ENCODE measurements at regions not wholly inside any gene's neighbourhood (a gene's known extent, or its start where the extent isn't known, plus 50 kb on each side); places are given as distances from the start of the nearest gene placed in this dataset.
"Not testable (repeated sequence)": the region's sequence is repeated elsewhere in the genome, so short reads cannot be mapped to it uniquely, and the experiment has no call there.

DNA sequence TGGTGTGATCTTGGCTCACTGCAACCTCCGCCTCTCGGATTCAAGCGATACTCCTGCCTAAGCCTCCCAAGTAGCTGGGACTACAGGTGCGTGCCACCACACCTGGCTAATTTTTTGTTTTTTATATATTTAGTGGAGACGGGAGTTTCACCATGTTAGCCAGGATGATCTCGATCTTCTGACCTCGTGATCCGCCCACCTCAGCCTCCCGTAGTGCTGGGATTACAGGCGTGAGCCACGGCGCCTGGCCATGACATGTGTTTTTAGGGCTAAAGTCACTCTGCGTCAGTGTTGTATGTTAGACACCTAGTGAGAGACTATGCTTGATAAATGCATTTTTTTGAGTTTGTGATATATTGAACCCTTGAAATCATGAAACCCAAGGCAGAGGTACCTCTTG, 674.6 kb upstream of the CTNND2 start:
- TF ChIP-seq, protein P1, sequence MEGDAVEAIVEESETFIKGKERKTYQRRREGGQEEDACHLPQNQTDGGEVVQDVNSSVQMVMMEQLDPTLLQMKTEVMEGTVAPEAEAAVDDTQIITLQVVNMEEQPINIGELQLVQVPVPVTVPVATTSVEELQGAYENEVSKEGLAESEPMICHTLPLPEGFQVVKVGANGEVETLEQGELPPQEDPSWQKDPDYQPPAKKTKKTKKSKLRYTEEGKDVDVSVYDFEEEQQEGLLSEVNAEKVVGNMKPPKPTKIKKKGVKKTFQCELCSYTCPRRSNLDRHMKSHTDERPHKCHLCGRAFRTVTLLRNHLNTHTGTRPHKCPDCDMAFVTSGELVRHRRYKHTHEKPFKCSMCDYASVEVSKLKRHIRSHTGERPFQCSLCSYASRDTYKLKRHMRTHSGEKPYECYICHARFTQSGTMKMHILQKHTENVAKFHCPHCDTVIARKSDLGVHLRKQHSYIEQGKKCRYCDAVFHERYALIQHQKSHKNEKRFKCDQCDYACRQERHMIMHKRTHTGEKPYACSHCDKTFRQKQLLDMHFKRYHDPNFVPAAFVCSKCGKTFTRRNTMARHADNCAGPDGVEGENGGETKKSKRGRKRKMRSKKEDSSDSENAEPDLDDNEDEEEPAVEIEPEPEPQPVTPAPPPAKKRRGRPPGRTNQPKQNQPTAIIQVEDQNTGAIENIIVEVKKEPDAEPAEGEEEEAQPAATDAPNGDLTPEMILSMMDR (IDR thresholded peaks at IDR 0.05) = not testable (repeated sequence)
- TF ChIP-seq POLR2AphosphoS5, POLR2A (IDR thresholded peaks at IDR 0.05): not testable (repeated sequence)

Measured in upper lobe of left lung (tissue), 4 donors.